Brain microvascular endothelial cell (primary cell): ENCODE measurements at regions not wholly inside any gene's neighbourhood (a gene's known extent, or its start where the extent isn't known, plus 50 kb on each side); places are given as distances from the start of the nearest gene placed in this dataset.

ENCODE experiments used
- DNase-seq: peaks from one replicate; pipeline ENCODE4 v3.0.0-alpha.2; 2020
- H3K27ac ChIP-seq: fragments of 250-450 bp; sonication (Bioruptor Pico); 2 replicates; pipeline ENCODE4 v1.5.1; 2020; ENCODE audit warnings: mild to moderate bottlenecking, moderate library complexity
- H3K27me3 ChIP-seq: fragments of 250-450 bp; sonication (Bioruptor Pico); replicated peaks from 2 replicates; pipeline ENCODE4 v1.5.1; 2020; ENCODE audit warnings: mild to moderate bottlenecking
- H3K36me3 ChIP-seq: fragments of 250-450 bp; sonication (Bioruptor Pico); replicated peaks from 2 replicates; pipeline ENCODE4 v1.5.1; 2020; ENCODE audit warnings: mild to moderate bottlenecking
- H3K4me3 ChIP-seq: 2 replicates; pipeline ENCODE4 v1.5.1; 2011; ENCODE audit warnings: low read depth, mild to moderate bottlenecking, control low read depth, low read length, moderate library complexity
- in situ Hi-C: cut with HindIII; loops from 2 replicates; pipeline ENCODE4 v1.10.0; 2017; ENCODE audit warnings: low sequenced_read_pairs, low pct_ligation_motif_present
- TF ChIP-seq, protein P1 (sequence below): IDR thresholded peaks from 2 replicates; pipeline ENCODE4 v1.5.1; 2011; ENCODE audit warnings: low read depth, mild to moderate bottlenecking, moderate library complexity, low read length, control low read depth, inconsistent platforms; ENCODE audit errors: missing control alignments

DNA sequence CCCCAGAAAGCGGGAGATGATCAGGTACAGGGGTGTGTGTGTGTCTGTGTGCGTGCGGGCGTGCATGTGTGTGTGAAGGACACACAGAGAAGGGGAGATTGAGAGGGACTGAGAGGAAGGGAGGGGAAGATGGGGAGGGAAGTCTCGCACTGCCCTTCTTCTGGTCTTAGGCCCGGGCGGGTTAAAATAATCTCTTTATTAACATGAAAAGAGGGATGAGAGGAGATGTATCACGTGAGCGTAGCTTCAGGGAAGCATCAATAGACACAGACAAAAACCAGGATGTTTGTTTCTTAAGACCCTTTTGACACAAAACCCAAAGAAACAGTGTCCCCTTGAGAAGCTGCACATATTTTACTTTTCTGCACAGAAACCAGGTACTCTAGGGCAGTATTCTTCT is 347.3 kb downstream of the BRD1 start:
- H3K27me3 ChIP-seq, result no peaks in the 10 kb centered on the region
- DNase-seq, result no peak
- in situ Hi-C loops, result no loop called here
- no peak overlapping the region for H3K27ac ChIP-seq
- H3K4me3 ChIP-seq, result no peak overlapping the region
- TF ChIP-seq, protein P1, sequence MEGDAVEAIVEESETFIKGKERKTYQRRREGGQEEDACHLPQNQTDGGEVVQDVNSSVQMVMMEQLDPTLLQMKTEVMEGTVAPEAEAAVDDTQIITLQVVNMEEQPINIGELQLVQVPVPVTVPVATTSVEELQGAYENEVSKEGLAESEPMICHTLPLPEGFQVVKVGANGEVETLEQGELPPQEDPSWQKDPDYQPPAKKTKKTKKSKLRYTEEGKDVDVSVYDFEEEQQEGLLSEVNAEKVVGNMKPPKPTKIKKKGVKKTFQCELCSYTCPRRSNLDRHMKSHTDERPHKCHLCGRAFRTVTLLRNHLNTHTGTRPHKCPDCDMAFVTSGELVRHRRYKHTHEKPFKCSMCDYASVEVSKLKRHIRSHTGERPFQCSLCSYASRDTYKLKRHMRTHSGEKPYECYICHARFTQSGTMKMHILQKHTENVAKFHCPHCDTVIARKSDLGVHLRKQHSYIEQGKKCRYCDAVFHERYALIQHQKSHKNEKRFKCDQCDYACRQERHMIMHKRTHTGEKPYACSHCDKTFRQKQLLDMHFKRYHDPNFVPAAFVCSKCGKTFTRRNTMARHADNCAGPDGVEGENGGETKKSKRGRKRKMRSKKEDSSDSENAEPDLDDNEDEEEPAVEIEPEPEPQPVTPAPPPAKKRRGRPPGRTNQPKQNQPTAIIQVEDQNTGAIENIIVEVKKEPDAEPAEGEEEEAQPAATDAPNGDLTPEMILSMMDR, result no peak
- H3K36me3 ChIP-seq, result no peaks in the 10 kb centered on the region

GRCh38 chr22:49479566-49479965 is 348.1 kb downstream of the BRD1 start:
- H3K27me3 ChIP-seq, result no peaks in the 10 kb centered on the region
- H3K27ac ChIP-seq, result no peak overlapping the region
- no peaks in the 10 kb centered on the region for H3K36me3 ChIP-seq
- TF ChIP-seq, protein P1, result no peak
- in situ Hi-C loops, result no loop called here
- DNase-seq, result no peak
- no peak overlapping the region for H3K4me3 ChIP-seq

DNA sequence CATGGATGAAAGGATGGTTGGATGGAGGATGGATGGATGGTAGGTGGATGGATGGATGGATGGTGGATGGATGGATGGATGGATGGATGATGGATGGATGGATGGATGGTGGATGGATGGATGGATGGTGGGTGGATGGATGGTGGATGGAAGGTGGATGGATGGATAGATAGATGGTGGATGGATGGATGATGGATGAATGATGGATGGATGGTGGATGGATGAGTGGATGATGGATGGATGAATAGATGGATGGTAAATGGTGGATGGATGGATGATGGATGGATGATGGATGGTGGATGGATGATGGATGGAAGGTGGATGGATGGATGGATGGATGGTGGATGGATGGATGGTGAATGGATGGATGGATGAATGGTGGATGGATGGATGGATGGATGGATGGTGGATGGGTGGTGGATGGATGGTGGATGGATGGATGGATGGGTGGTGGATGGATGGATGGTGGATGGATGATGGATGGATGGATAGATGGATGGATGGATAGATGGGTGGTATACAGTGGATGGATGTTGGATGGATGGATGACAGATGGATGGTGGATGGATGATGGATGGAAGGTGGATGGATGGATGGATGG is 350.8 kb downstream of the BRD1 start:
- in situ Hi-C loops, result no loop called here
- no peak overlapping the region for H3K27ac ChIP-seq

DNA sequence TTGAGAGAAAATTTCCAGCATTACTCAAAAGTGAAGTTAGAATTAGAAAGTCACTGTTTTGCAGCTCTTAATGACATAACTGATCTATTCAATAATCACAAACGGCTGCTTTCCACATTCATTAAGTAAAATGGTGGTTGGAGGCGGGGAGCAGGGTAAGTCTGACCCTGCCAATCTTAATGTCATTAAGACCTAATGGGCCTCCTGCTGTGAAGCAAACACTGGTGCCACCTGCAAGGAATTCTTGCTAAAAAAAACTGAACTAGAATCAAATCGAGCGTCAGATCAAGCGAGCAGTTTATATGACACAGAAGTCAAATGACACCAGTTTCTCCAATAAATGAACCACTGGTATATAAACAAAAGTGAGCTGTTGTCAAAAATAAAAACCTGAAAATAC is 351.5 kb downstream of the BRD1 start:
- Histone ChIP-seq H3K36me3 (no peaks in the 10 kb centered on the region), H3K27me3 (no peaks in the 10 kb centered on the region), H3K27ac (no peak overlapping the region), H3K4me3 (no peak overlapping the region)
- TF ChIP-seq, protein P1, result no peak
- no peak for DNase-seq
- in situ Hi-C loops, result no loop called here

More for the DNA sequence above, 350.8 kb downstream of the BRD1 start:
- Histone ChIP-seq H3K27me3 (no peaks in the 10 kb centered on the region), H3K4me3 (no peak overlapping the region), H3K36me3 (no peaks in the 10 kb centered on the region)
- DNase-seq, result no peak
- TF ChIP-seq, protein P1, result no peak

GRCh38 chr22:49475253-49475652 is 352.4 kb downstream of the BRD1 start:
- Histone ChIP-seq H3K4me3 (no peak overlapping the region), H3K27ac (no peak overlapping the region), H3K36me3 (no peaks in the 10 kb centered on the region), H3K27me3 (no peaks in the 10 kb centered on the region)
- no peak for DNase-seq
- in situ Hi-C loops, result no loop called here
- TF ChIP-seq, protein P1, result no peak

GRCh38 chr22:49473286-49473685 is 354.4 kb downstream of the BRD1 start:
- TF ChIP-seq, protein P1, result no peak
- H3K27ac ChIP-seq, result no peak overlapping the region
- no peak for DNase-seq
- in situ Hi-C loops, result no loop called here
- H3K4me3 ChIP-seq, result no peak overlapping the region
- no peaks in the 10 kb centered on the region for H3K36me3 ChIP-seq
- no peaks in the 10 kb centered on the region for H3K27me3 ChIP-seq
